Muscle of leg (tissue), 3 donors: ENCODE measurements at regions not wholly inside any gene's neighbourhood (a gene's known extent, or its start where the extent isn't known, plus 50 kb on each side); places are given as distances from the start of the nearest gene placed in this dataset.
A peak's percentile ranks its signal among the peaks of the same experiment; 100 is the strongest.
"Not testable (repeated sequence)": the region's sequence is repeated elsewhere in the genome, so short reads cannot be mapped to it uniquely, and the experiment has no call there.

Source experiments
- DNase-seq: peaks from one replicate; pipeline ENCODE4 v3.0.0; 2013
- H3K27ac ChIP-seq: one replicate; pipeline ENCODE4 v1.5.1; 2013; ENCODE audit warnings: mild to moderate bottlenecking, low read length, control low read depth
- H3K27me3 ChIP-seq: one replicate; pipeline ENCODE4 v1.6.1; 2013; ENCODE audit warnings: low read length; ENCODE audit not compliant: control insufficient read depth, insufficient read depth
- H3K36me3 ChIP-seq: one replicate; pipeline ENCODE4 v1.6.1; 2013; ENCODE audit warnings: low read length; ENCODE audit not compliant: control insufficient read depth, insufficient read depth
- H3K4me1 ChIP-seq: one replicate; pipeline ENCODE4 v1.6.1; 2013; ENCODE audit warnings: low read length; ENCODE audit not compliant: control insufficient read depth, insufficient read depth
- H3K4me3 ChIP-seq: one replicate; pipeline ENCODE4 v1.5.1; 2013; ENCODE audit warnings: low read length, control low read depth
- H3K9me3 ChIP-seq: replicated peaks from 2 replicates; pipeline ENCODE4 v1.6.1; 2013; ENCODE audit warnings: low read depth, low read length; ENCODE audit not compliant: control insufficient read depth
- WGBS: methylation state at CpG from one replicate; pipeline ENCODE4 v1.1.5; 2013; ENCODE audit warnings: missing lambda C conversion rate; ENCODE audit not compliant: insufficient coverage; 5-methylcytosine and 5-hydroxymethylcytosine counted together

DNA sequence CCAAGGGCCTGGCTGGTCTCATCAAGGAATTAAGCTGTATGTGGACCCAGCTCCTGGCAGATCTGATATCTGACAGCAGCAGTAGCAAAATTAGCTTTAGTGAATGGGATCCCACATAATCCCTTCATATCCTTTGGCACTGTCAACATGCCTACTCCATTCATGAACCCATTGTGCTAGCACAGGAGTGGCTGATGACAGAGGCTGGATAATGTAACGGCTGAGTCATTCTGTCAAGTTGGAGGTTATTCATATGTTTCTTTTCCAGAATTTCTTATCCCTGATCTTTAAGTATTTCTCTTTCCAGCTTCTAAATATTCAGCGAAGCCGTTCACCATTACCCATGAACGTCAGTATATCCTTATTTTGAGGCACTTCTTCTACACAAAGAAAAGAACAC lies 84.3 kb downstream of the EXTL2 start:
- WGBS = 52% methylated on average over 3 of the region's 4 CpGs
- no peak overlapping the region for H3K27ac ChIP-seq

DNA sequence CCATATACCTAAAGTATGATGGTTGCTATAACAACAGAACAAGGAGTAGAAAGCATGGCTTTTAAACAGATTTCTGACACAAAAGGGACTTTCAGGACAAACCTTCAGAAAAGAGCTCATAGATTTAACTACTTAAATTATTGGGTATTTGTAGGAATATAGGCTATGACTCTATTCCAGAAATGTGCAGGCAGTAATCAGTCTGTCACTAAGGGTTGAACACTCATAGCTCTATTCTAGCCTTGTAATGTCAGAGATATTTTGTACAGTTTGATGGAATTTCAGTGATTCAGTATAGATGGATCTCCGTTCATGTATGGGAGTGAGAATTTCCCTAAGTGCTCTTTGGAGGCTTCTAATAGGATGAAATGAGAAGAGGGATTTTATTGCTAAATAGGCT lies 82.8 kb downstream of the EXTL2 start:
- Histone ChIP-seq H3K4me1 (no peaks in the 10 kb centered on the region), H3K36me3 (no peaks in the 10 kb centered on the region), H3K27me3 (no peaks in the 10 kb centered on the region), H3K27ac (no peak overlapping the region), H3K9me3 (no peaks in the 10 kb centered on the region), H3K4me3 (no peak overlapping the region)
- no peak for DNase-seq
- 50% methylated on average over 1 of the region's 1 CpG for WGBS

More for the DNA sequence above, 84.3 kb downstream of the EXTL2 start:
- Histone ChIP-seq H3K4me1 (no peaks in the 10 kb centered on the region), H3K36me3 (no peaks in the 10 kb centered on the region), H3K4me3 (no peak overlapping the region), H3K27me3 (no peaks in the 10 kb centered on the region), H3K9me3 (no peaks in the 10 kb centered on the region)
- no peak for DNase-seq

GRCh38 chr1:100814938-100815337 lies 79.7 kb downstream of the EXTL2 start:
- H3K27me3 ChIP-seq, H3K9me3 ChIP-seq, H3K4me1 ChIP-seq, H3K27ac ChIP-seq, H3K4me3 ChIP-seq, H3K36me3 ChIP-seq: not testable (repeated sequence)
- peak; percentile 21 for DNase-seq
- no CpG with 5 or more reads among the region's 3 CpGs for WGBS

GRCh38 chr1:100816049-100816448 lies 78.6 kb downstream of the EXTL2 start:
- no CpG with 5 or more reads among the region's 3 CpGs for WGBS
- H3K9me3 ChIP-seq = no peaks in the 10 kb centered on the region
- H3K27me3 ChIP-seq = no peaks in the 10 kb centered on the region

DNA sequence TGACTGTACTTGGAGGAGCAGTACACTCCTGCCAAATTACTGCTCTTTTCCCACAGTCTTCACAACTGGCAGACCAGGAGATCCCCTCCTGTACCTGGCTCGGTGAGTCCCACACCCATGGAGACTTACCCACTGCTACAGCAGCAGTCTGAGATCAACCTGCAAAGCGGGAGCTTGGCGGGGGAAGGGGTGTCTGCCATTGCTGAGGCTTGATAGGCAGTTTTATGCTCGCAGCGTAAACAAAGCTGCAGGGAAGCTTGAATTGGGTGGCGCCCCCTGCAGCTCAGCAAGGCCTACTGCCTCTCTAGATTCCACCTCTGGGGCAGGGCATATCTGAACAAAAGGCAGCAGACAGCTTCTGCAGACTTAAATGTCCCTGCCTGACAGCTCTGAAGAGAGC lies 74.4 kb downstream of the EXTL2 start:
- H3K36me3 ChIP-seq, H3K4me1 ChIP-seq, H3K27ac ChIP-seq, H3K27me3 ChIP-seq, H3K9me3 ChIP-seq, DNase-seq, H3K4me3 ChIP-seq: not testable (repeated sequence)
- 41% methylated on average over 5 of the region's 6 CpGs for WGBS

More at GRCh38 chr1:100816049-100816448, 78.6 kb downstream of the EXTL2 start:
- Histone ChIP-seq H3K36me3 (no peaks in the 10 kb centered on the region), H3K4me3 (no peak overlapping the region), H3K4me1 (no peaks in the 10 kb centered on the region), H3K27ac (no peak overlapping the region)
- no peak for DNase-seq

DNA sequence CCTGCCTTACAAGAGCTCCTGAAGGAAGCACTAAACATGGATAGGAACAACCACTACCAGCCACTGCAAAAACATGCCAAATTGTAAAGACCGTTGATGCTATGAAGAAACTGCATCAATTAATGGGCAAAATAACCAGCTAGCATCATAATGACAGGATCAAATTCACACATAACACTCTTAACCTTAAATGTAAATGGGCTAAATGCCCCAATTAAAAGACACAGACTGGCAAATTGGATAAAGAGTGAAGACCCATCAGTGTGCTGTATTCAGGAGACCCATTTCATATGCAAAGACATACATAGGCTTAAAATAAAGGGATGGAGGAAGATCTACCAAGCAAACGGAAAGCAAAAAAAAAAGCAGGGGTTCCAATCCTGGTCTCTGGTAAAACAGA lies 72.7 kb downstream of the EXTL2 start:
- no CpG with 5 or more reads among the region's 2 CpGs for WGBS

More for the DNA sequence above, 72.7 kb downstream of the EXTL2 start:
- H3K27ac ChIP-seq, H3K9me3 ChIP-seq, H3K4me3 ChIP-seq, DNase-seq, H3K27me3 ChIP-seq, H3K36me3 ChIP-seq, H3K4me1 ChIP-seq: not testable (repeated sequence)
